Kidney epithelial cell (primary cell): ENCODE measurements at regions not wholly inside any gene's neighbourhood (a gene's known extent, or its start where the extent isn't known, plus 50 kb on each side); places are given as distances from the start of the nearest gene placed in this dataset.

ENCODE experiments used
- DNase-seq: peaks from one replicate; pipeline ENCODE4 v3.0.0-alpha.2; 2010; ENCODE audit warnings: low read depth
- H3K27me3 ChIP-seq: 2 replicates; pipeline ENCODE4 v1.6.0; 2011; ENCODE audit warnings: low read length; ENCODE audit not compliant: control insufficient read depth, insufficient read depth
- H3K36me3 ChIP-seq: 2 replicates; pipeline ENCODE4 v1.5.1; 2011; ENCODE audit warnings: low read length; ENCODE audit not compliant: control insufficient read depth, insufficient read depth
- H3K4me3 ChIP-seq: 2 replicates; pipeline ENCODE4 v1.5.1; 2011; ENCODE audit warnings: low read depth, mild to moderate bottlenecking, control low read depth, low read length
- CTCF ChIP-seq: IDR thresholded peaks from 2 replicates; pipeline ENCODE4 v1.5.1; 2011; ENCODE audit warnings: mild to moderate bottlenecking, moderate library complexity, low read length, control low read depth, inconsistent platforms; ENCODE audit not compliant: insufficient read depth, poor library complexity, severe bottlenecking

- H3K4me3 ChIP-seq: no peak overlapping the region
- DNase-seq: no peak
- no peaks in the 10 kb centered on the region for H3K36me3 ChIP-seq
- no peak for TF ChIP-seq CTCF
- H3K27me3 ChIP-seq: no peaks in the 10 kb centered on the region
Observed at GRCh38 chr3:181881749-181882148, 170.0 kb downstream of the SOX2 start.

- no peak for TF ChIP-seq CTCF
- no peak overlapping the region for H3K4me3 ChIP-seq
- H3K36me3 ChIP-seq: no peaks in the 10 kb centered on the region
- no peaks in the 10 kb centered on the region for H3K27me3 ChIP-seq
- DNase-seq: no peak
Observed at GRCh38 chr3:181885868-181886630, 174.3 kb downstream of the SOX2 start.

- TF ChIP-seq CTCF: no peak
- Histone ChIP-seq H3K4me3 (no peak overlapping the region), H3K27me3 (no peaks in the 10 kb centered on the region), H3K36me3 (no peaks in the 10 kb centered on the region)
- DNase-seq: no peak
Observed at GRCh38 chr3:181886676-181887075, 175.0 kb downstream of the SOX2 start.

- no peaks in the 10 kb centered on the region for H3K36me3 ChIP-seq
- H3K4me3 ChIP-seq: no peak overlapping the region
- DNase-seq: no peak
Observed at GRCh38 chr3:181887685-181888084, 176.0 kb downstream of the SOX2 start.

GRCh38 chr3:181888234-181888633 is 176.5 kb downstream of the SOX2 start:
- H3K36me3 ChIP-seq: no peaks in the 10 kb centered on the region
- H3K27me3 ChIP-seq: no peaks in the 10 kb centered on the region
- no peak for TF ChIP-seq CTCF
- no peak for DNase-seq
- H3K4me3 ChIP-seq: no peak overlapping the region

More at GRCh38 chr3:181887685-181888084, 176.0 kb downstream of the SOX2 start:
- H3K27me3 ChIP-seq: no peaks in the 10 kb centered on the region
- TF ChIP-seq CTCF: no peak

GRCh38 chr3:181892848-181893247 is 181.1 kb downstream of the SOX2 start:
- TF ChIP-seq CTCF: no peak
- H3K4me3 ChIP-seq: no peak overlapping the region
- DNase-seq: no peak
- H3K27me3 ChIP-seq: no peaks in the 10 kb centered on the region
- H3K36me3 ChIP-seq: no peaks in the 10 kb centered on the region
